Erythroblast (primary cell): ENCODE measurements at regions not wholly inside any gene's neighbourhood (a gene's known extent, or its start where the extent isn't known, plus 50 kb on each side); places are given as distances from the start of the nearest gene placed in this dataset.

Experiments
- GATA1 ChIP-seq: IDR thresholded peaks from 2 replicates; pipeline ENCODE4 v1.6.1; 2011; ENCODE audit warnings: low read depth, mild to moderate bottlenecking, control low read depth, low read length, moderate library complexity
- POLR2A ChIP-seq: IDR thresholded peaks from 2 replicates; pipeline ENCODE4 v1.6.1; 2011; ENCODE audit warnings: mild to moderate bottlenecking, low read length

DNA sequence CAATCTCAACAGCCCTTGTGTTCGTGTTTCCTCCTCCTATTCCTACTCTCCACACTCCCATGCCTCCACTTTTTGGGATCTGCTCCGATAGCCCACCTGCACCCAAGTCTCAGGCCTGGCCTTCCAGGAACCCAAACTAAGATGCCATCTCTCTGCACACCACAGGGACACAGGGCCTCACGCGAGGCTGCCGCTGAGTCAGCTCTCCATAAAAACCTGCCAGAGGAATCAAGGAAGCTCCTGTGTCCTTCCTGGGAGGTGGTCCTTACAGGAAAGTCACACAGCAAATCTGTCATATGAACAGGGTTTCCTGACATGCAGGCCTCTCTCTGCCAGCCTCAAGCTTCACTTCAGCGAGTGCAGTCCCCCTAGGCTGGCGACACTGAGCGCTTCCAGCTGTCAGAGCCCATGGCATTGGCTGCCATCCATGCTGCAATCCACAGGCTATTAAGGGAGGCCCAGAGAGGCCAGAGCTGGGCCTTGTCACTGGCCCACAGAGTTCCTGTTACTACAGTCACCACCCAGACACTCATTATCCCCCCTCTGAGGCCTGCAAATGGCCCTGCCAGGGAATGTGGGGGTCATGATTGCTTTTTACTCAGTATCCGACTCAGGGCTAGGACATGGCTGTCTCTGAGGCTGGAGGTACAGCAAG lies 151.4 kb downstream of the OAT start:
- TF ChIP-seq POLR2A = no peak
- no peak for TF ChIP-seq GATA1
